IMR-90 (cell line): ENCODE measurements at regions not wholly inside any gene's neighbourhood (a gene's known extent, or its start where the extent isn't known, plus 50 kb on each side); places are given as distances from the start of the nearest gene placed in this dataset.
"Not testable (repeated sequence)": the region's sequence is repeated elsewhere in the genome, so short reads cannot be mapped to it uniquely, and the experiment has no call there.

Source experiments
- ATAC-seq: fragments of 200-7000 bp; cut with Tn5 transposase; 2 replicates; pipeline ENCODE4 v1.9.1; 2020; ENCODE audit warnings: low read depth, mild to moderate bottlenecking, moderate library complexity
- BruUV-seq: library from RNA; stranded (reverse); fragments of 400-500 nt; replicated peaks from 2 replicates; lab custom pipeline; 2021; lab: Mats Ljungman, UMichigan
- CTCF ChIA-PET: fragments of 300-600 bp; formaldehyde crosslinking; extraction: SDS; loops from one replicate; lab custom pipeline; 2021; ENCODE audit warnings: antibody characterized with exemption; lab: Yijun Ruan, JAX
- POLR2A ChIA-PET: fragments of 300-600 bp; sonication (Branson Sonifier 250); formaldehyde crosslinking; loops from one replicate; lab custom pipeline; 2022; ENCODE audit warnings: antibody characterized with exemption; ENCODE audit not compliant: unreplicated experiment; lab: Charles Lee
- DNase-seq: peaks from one replicate; pipeline ENCODE4 v3.0.0; 2013
- H2AFZ ChIP-seq: replicated peaks from 2 replicates; pipeline ENCODE3; 2013; ENCODE audit warnings: low read length, mild to moderate bottlenecking; ENCODE audit not compliant: poor library complexity
- H2AK5ac ChIP-seq: 2 replicates; pipeline ENCODE4 v1.6.1; 2013; ENCODE audit warnings: low read depth, low read length, inconsistent platforms
- H2AK9ac ChIP-seq: replicated peaks from 2 replicates; pipeline ENCODE3; 2013; ENCODE audit warnings: mild to moderate bottlenecking, low read depth, low read length, moderate library complexity; ENCODE audit not compliant: poor library complexity
- H2BK120ac ChIP-seq: 2 replicates; pipeline ENCODE4 v1.6.1; 2013; ENCODE audit warnings: low read depth, low read length, inconsistent platforms
- H2BK15ac ChIP-seq: 3 replicates; pipeline ENCODE4 v1.6.1; 2013; ENCODE audit warnings: low read depth, low read length, inconsistent platforms
- H2BK20ac ChIP-seq: 2 replicates; pipeline ENCODE4 v1.6.1; 2013; ENCODE audit warnings: low read depth, mild to moderate bottlenecking, inconsistent platforms, low read length, moderate library complexity
- H2BK5ac ChIP-seq: 2 replicates; pipeline ENCODE4 v1.6.1; 2013; ENCODE audit warnings: mild to moderate bottlenecking, low read depth, low read length, inconsistent platforms; ENCODE audit not compliant: poor library complexity, severe bottlenecking
- H3K14ac ChIP-seq: replicated peaks from 2 replicates; pipeline ENCODE4 v1.6.1; 2013; ENCODE audit warnings: low read depth, low read length, inconsistent platforms
- H3K18ac ChIP-seq: 2 replicates; pipeline ENCODE4 v1.6.1; 2013; ENCODE audit warnings: low read depth, low read length, control low read depth
- H3K23ac ChIP-seq: 2 replicates; pipeline ENCODE4 v1.6.1; 2013; ENCODE audit warnings: low read depth, low read length, inconsistent platforms
- H3K27ac ChIP-seq: 2 replicates; pipeline ENCODE4 v1.5.1; 2013; ENCODE audit warnings: mild to moderate bottlenecking, control low read depth, low read length; ENCODE audit not compliant: insufficient read depth
- H3K27me3 ChIP-seq: 2 replicates; pipeline ENCODE4 v1.6.1; 2013; ENCODE audit warnings: low read length; ENCODE audit not compliant: control insufficient read depth, insufficient read depth
- H3K36me3 ChIP-seq: 2 replicates; pipeline ENCODE4 v1.6.1; 2013; ENCODE audit warnings: low read length, mixed read lengths; ENCODE audit not compliant: control insufficient read depth, insufficient read depth
- H3K4ac ChIP-seq: 2 replicates; pipeline ENCODE4 v1.6.1; 2013; ENCODE audit warnings: low read depth, low read length, inconsistent platforms
- H3K4me1 ChIP-seq: 2 replicates; pipeline ENCODE4 v1.6.1; 2013; ENCODE audit warnings: low read length, mixed read lengths; ENCODE audit not compliant: control insufficient read depth, insufficient read depth
- H3K4me2 ChIP-seq: 2 replicates; pipeline ENCODE4 v1.6.1; 2013; ENCODE audit warnings: low read depth, mild to moderate bottlenecking, control low read depth, low read length, moderate library complexity
- H3K4me3 ChIP-seq: 2 replicates; pipeline ENCODE4 v1.5.1; 2013; ENCODE audit warnings: low read depth, mild to moderate bottlenecking, control low read depth, low read length, moderate library complexity; ENCODE audit not compliant: insufficient read depth
- H3K56ac ChIP-seq: 2 replicates; pipeline ENCODE4 v1.6.1; 2013; ENCODE audit warnings: low read length, inconsistent platforms; ENCODE audit not compliant: insufficient read depth; ENCODE audit errors: extremely low read depth
- H3K79me1 ChIP-seq, 2 experiments: 2 replicates each; pipeline ENCODE4 v1.6.1; 2013; ENCODE audit warnings: low read length in 2 of 2, inconsistent platforms in 1 of 2, low read depth in 1 of 2
- H3K9ac ChIP-seq: 2 replicates; pipeline ENCODE4 v1.6.1; 2013; ENCODE audit warnings: low read depth, low read length, control low read depth
- H3K9me1 ChIP-seq: 2 replicates; pipeline ENCODE4 v1.6.1; 2013; ENCODE audit warnings: low read length, inconsistent platforms; ENCODE audit not compliant: insufficient read depth
- H3K9me3 ChIP-seq: 2 replicates; pipeline ENCODE4 v1.6.1; 2013; ENCODE audit warnings: low read length; ENCODE audit not compliant: control insufficient read depth, insufficient read depth
- H4K20me1 ChIP-seq: 2 replicates; pipeline ENCODE4 v1.6.1; 2013; ENCODE audit warnings: low read length, inconsistent platforms; ENCODE audit not compliant: insufficient read depth
- H4K5ac ChIP-seq: 2 replicates; pipeline ENCODE4 v1.6.1; 2013; ENCODE audit warnings: mild to moderate bottlenecking, low read depth, low read length, control low read depth
- H4K8ac ChIP-seq, 2 experiments: 2 replicates each; pipeline ENCODE4 v1.6.1; 2013; ENCODE audit warnings: low read depth in 2 of 2, low read length in 2 of 2, control low read depth in 1 of 2, inconsistent platforms in 1 of 2
- H4K91ac ChIP-seq: 2 replicates; pipeline ENCODE4 v1.6.1; 2013; ENCODE audit warnings: low read depth, low read length, inconsistent platforms; ENCODE audit not compliant: insufficient read depth
- WGBS, 2 experiments: methylation state at CpG; one replicate each; pipeline versions ENCODE4 v1.1.5 to v1.1.7; 2013; ENCODE audit warnings: missing lambda C conversion rate in 2 of 2; ENCODE audit not compliant: insufficient read length in 1 of 2; ENCODE audit errors: extremely low coverage in 2 of 2; 5-methylcytosine and 5-hydroxymethylcytosine counted together
- dilution Hi-C: fragments of 300-500 bp; cut with HindIII; formaldehyde crosslinking; loops from one replicate; pipeline ENCODE4 v1.14.3; 2018; ENCODE audit warnings: low sequenced_read_pairs; ENCODE audit not compliant: unreplicated experiment
- in situ Hi-C: fragments of 300-500 bp; cut with MboI; formaldehyde crosslinking; loops from 3 replicates; pipeline ENCODE4 v1.14.3; 2019; ENCODE audit warnings: low sequenced_read_pairs, inconsistent platforms, mixed read lengths
- intact Hi-C: fragments of 100-400 bp; cut with micrococcal nuclease; formaldehyde crosslinking; loops from 2 replicates; pipeline ENCODE4 v1.10.0; 2022

GRCh38 chr21:6049930-6050329, 4471.5 kb upstream of the TPTE start:
- dilution Hi-C loops, H4K91ac ChIP-seq, H2AK5ac ChIP-seq, CTCF ChIA-PET, H2AFZ ChIP-seq, H4K20me1 ChIP-seq, H3K18ac ChIP-seq, H3K4me2 ChIP-seq, H2BK15ac ChIP-seq, H3K4ac ChIP-seq, H3K9ac ChIP-seq, H3K56ac ChIP-seq, BruUV-seq, in situ Hi-C loops, intact Hi-C loops, H2BK5ac ChIP-seq, H3K9me1 ChIP-seq, H4K5ac ChIP-seq, H2BK120ac ChIP-seq, H3K23ac ChIP-seq, ATAC-seq, DNase-seq, H3K27ac ChIP-seq, H3K4me3 ChIP-seq, H3K14ac ChIP-seq, POLR2A ChIA-PET, H3K4me1 ChIP-seq, H3K27me3 ChIP-seq, H3K36me3 ChIP-seq, H2BK20ac ChIP-seq, H3K79me1 ChIP-seq, H3K9me3 ChIP-seq, H4K8ac ChIP-seq, H2AK9ac ChIP-seq: not testable (repeated sequence)
- no CpG with 5 or more reads among the region's 17 CpGs for WGBS, 2 experiments

GRCh38 chr21:6052109-6052508, 4469.3 kb upstream of the TPTE start:
- H2BK15ac ChIP-seq, H3K4me3 ChIP-seq, H3K4ac ChIP-seq, H3K56ac ChIP-seq, H3K79me1 ChIP-seq, in situ Hi-C loops, DNase-seq, H3K18ac ChIP-seq, H2BK120ac ChIP-seq, H3K9me1 ChIP-seq, intact Hi-C loops, H2AK5ac ChIP-seq, BruUV-seq, H4K5ac ChIP-seq, dilution Hi-C loops, H3K27me3 ChIP-seq, H3K4me2 ChIP-seq, H3K14ac ChIP-seq, H4K91ac ChIP-seq, H3K36me3 ChIP-seq, H2BK20ac ChIP-seq, ATAC-seq, CTCF ChIA-PET, H4K8ac ChIP-seq, H3K27ac ChIP-seq, H4K20me1 ChIP-seq, POLR2A ChIA-PET, H3K9me3 ChIP-seq, H2BK5ac ChIP-seq, H3K9ac ChIP-seq, H3K23ac ChIP-seq, H3K4me1 ChIP-seq, H2AK9ac ChIP-seq, H2AFZ ChIP-seq: not testable (repeated sequence)
- no CpG with 5 or more reads among the region's 5 CpGs for WGBS, 2 experiments
